Activated CD8-positive, alpha-beta memory T cell treated with anti-CD3 and anti-CD28 coated beads, Interleukin-2, amount 50 U/mL, for 4 hours (primary cell): ENCODE measurements at regions not wholly inside any gene's neighbourhood (a gene's known extent, or its start where the extent isn't known, plus 50 kb on each side); places are given as distances from the start of the nearest gene placed in this dataset.

Source experiments
- DNase-seq: peaks from one replicate; pipeline ENCODE4 v3.0.0-alpha.2; 2020

DNA sequence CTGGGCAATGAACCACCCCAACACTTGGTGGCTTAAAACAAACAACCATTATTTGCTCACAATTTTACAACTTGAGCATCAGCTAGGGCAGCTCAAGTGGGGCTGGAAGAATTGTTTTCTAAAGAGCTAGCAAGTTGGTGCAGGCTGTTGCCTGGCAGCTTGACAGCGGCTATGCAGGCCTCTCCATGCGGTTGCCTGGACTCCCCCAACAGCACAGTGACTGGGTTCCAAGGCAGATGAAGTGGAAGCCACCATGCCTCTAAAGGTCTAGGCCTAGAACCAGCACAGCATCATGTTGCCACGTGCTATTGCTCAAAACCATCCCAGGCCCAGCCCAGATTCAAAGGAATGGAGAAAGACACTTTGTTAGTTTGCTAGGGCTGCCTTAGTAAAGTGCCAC, 114.8 kb downstream of the BCOR start:
- DNase-seq = no peak

DNA sequence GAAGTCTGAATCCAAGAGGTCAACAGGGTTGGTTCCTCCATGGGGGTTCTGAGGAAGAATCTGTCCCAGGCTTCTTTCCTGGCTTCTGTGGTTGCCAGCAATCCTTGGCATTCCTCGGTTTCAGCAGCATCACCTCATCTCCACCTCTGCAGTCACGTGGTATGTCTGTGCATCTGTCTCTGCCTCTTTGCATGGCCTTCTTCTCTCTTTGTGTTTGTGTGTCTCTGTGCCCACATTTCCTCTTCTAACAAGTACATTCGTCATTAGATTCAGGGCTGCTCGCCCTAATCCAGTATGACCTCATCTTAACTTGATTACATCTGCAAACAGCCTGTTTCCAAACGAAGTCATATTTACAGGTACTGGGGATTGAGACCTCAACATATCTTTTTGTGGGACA, 114.0 kb downstream of the BCOR start:
- DNase-seq = no peak

DNA sequence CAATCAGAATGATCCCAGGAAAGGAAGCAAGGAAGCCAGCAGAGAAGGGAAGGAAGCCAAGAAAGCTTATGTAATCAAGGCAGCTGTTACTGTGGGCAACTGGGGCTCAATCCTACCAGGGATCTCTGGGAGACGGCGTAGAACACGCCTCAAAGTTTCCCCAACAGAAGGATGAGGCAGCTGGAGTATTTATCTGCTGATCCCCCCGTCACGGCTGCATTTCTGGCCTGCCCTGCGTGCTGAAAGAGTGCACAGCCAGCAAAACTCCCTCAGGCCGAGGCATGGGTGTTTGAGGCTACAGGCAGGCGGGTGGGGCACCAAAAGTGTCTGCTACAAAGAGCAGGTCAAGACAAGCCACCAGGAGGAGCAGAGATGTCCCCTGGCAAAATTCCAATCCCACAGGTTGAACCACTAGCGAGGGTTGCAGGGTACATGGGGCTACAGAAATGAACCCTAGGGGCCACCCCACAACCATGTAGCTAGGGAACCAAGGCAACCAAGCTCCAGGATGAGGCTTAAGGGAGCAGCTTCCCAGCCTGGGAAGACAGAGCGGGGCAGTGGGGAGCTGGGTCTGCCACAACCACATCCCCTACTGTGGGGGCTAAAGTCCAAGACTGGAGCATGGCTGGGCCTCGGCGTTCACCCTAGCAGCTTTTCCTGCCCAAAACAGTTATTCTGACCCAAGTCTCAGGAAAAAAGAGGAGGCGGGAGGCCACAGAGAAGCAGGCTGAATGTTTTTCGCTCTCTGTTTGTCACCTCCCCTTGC, 113.4 kb downstream of the BCOR start:
- DNase-seq = no peak

DNA sequence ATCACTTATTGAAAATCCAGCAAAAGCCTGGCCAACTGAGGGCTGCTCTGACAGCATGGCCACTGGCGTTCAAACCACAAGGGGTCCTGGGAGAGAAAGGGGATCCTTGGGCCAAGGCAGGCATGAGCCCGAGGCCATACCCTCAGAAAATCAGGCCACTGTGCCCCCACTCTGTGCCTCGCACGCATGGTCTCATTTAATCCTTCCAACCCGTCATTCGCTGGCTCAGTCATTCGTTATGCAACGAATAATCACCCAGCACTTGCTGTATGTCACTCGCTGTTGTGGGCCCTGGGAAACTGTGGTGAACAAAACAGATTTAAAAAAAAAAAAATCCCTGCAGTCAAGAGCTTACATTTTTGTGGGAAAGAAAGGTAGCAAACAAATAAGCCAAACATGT, 112.7 kb downstream of the BCOR start:
- DNase-seq = no peak

DNA sequence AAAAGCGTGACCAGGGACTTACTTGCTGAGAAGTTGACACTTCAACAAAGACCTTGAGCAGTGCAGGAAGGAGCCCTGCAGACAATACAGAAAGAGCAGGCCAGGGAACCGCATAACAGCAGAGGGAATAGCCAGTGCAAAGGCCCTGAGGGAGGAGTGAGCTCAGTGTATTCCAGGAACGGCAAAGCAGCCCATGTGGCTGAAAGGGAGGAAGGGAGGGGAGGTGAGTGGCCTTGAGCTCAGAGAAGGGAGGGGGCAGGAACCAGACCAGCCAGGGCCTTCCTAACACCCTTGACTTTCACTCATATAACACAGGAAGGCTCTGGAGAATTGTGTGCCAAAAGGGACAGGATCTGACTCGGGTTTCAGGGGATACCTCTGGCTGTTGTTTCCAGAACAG, 112.2 kb downstream of the BCOR start:
- DNase-seq = no peak

DNA sequence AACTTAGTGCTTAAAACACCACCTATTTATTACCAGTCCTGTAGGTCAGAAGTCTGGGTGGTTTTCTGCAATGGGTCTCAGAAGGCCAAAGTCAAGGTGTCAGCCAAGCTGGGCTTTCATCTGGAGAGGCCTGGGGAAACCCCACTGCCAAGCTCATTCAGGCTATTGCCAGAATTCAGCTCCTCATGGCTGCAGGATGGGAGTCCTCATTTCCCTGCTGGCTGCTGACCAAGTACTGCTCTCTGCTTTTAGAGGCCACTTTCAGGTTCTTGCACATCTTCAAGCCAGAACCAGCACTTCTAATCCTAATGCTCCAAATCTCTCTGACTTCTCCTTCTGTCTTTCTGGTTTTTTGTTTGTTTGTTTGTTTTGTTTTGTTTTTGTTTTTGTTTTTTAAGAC, 109.3 kb downstream of the BCOR start:
- DNase-seq = no peak

DNA sequence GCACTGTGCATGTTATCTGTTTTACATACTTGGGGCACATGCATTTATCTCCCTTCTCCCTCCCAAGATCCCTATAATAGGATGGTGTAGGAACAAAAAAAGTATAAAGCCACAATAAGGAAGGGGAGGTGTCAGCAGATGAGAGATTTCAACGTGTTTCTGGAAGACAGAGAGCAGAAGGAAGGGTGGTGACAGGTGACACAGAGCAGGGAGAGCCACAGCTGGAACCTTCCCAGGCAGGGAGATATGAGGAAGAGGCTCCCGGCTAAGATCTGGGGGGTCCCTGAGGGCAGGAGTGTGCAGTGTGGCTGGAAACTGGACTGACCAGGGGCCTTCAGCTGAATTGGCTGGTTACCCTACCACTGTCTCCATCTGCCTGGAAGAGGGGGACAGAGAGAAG, 107.4 kb downstream of the BCOR start:
- DNase-seq = no peak

DNA sequence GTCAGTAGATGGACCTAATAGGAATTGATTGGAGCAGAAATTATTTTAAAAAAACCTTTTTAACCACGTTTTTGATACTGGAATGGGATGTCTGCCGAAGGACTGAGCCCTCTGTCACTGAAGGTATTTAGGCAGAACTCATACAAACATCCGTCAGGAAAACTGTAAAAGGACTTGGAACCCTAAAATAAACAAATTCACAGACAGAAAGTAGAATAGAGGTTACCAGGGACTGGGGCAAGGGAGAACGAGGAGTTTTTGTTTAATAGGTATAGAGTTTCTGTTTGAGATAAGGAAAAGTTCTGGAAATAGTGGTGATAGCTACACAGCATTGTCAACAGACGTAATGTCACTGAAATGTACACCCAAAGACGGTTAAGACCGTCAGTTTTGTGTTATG, 105.5 kb downstream of the BCOR start:
- DNase-seq = no peak

DNA sequence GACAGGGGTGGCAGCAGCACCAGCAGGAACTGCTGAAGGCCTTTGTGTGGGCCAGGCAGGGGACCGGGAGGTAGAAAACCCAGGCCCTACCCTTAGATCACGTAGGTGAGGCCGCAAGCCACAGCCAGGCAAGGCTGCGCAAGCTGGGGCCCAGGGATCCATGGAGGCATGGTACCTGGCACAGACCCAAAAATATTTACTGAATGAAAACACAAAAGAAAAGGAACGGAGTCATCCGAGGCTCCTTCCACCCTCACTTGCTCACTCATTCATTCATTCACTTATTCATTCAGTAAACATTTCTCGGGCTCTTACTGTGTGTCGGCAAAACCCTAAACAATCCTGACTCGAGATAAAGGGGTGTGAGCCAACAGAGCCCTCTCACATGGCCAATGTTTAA, 102.3 kb downstream of the BCOR start:
- no peak for DNase-seq

DNA sequence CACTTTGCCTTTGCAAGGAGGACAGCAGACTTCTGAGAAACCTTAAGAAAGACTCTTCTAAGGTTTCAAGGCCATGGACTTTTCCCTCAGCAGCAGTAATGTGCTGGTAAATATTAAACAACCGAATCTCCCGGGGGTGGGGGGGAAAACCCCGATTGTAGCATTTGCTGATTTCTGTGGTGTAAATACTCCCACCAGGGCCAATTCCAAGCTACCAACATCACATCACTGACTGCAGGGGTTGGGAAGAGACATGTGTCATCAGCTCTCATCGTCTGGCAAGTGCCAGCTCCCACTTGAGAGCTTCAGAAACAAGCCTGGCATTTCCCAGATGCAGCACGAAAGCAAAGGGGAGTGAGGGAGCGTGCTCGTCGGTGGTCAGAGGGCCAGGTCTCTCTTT, 101.2 kb downstream of the BCOR start:
- DNase-seq = no peak

DNA sequence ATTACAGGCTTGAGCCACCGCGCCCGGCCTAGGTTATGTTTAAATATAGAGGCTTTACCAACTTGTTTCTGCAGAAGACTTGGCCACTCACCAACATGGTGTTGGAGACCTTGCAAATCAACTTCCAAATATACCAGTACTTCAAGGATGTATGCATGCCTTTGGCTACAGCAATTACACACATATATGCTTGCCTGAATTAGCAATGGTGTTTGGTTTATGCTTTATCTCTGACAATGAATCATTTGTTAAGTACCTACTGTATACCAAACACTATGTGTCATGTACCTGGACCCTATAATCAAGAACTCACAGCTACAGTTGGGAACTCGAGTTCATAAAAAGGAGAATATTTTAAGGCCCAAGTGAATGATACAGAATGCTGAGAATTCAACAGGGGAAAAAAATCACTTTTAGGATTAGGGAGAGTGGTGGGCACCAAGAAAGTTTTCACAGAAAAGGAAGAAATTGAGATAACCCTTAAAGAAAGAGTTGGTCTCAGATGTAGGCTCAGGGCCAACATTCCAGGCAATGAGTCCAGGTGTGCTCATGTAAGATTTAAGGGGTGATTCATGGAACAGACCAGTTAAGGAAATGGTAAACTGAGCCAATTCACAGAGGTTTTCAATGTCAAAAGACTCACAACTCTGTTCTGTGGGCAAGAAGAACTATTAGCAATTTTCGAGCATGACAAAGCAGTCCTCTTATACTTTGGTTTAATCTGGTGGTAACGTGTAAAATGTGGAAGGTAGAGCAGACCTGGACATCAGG, 98.9 kb downstream of the BCOR start:
- no peak for DNase-seq
